ENCODE measurements at regions not wholly inside any gene's neighbourhood (a gene's known extent, or its start where the extent isn't known, plus 50 kb on each side); places are given as distances from the start of the nearest gene placed in this dataset.

- Mint-ChIP-seq H3K27me3 (peaks cover 31% of the 10 kb centered on the region), H3K9me3 (no peaks in the 10 kb centered on the region), H3K4me1 (ENCODE audit: low read depth) (no peaks in the 10 kb centered on the region), H3K36me3 (ENCODE audit: low read depth) (no peaks in the 10 kb centered on the region), H3K27ac (no peak overlapping the region), H3K4me3 (no peak overlapping the region)
- Histone ChIP-seq H3K36me3 (ENCODE audit: insufficient read depth, low read length) (no peaks in the 10 kb centered on the region), H3K9me3 (ENCODE audit: control insufficient read depth in 1 of 2, insufficient read depth in 1 of 2, low read length in 2 of 2) (no peaks in the 10 kb centered on the region), H3K4me3 (ENCODE audit: low read length) (no peak overlapping the region), H3K27me3 (ENCODE audit: control insufficient read depth in 1 of 2, insufficient read depth in 2 of 2, low read length in 2 of 2) (peaks cover 2 to 13% of the 10 kb centered on the region in 2 experiments), H3K27ac (ENCODE audit: low read depth in 1 of 2, low read length in 2 of 2) (no peak overlapping the region), H3K4me1 (ENCODE audit: insufficient read depth, low read length) (no peaks in the 10 kb centered on the region)
- TF ChIP-seq CTCF (IDR thresholded peaks at IDR 0.05): no peak
- ATAC-seq (ENCODE audit: poor library complexity) (no peak), DNase-seq (no peak)
- ChIA-PET POLR2A (no interaction called here), CTCF (no interaction called here)
- intact Hi-C loops (cut with DNase I, micrococcal nuclease): no loop called here
Observed at GRCh38 chr2:84373391-84373790, 85.7 kb downstream of the SUCLG1 start.

GRCh38 chr2:84362541-84362940 is 96.5 kb downstream of the SUCLG1 start:
- peaks cover 51% of the 10 kb centered on the region for H3K27me3 Mint-ChIP-seq
- intact Hi-C loops (cut with DNase I, micrococcal nuclease): no loop called here
- H3K36me3 Mint-ChIP-seq (ENCODE audit: low read depth): no peaks in the 10 kb centered on the region
- Histone ChIP-seq H3K27me3 (ENCODE audit: control insufficient read depth in 1 of 2, insufficient read depth in 2 of 2, low read length in 2 of 2) (no peaks in the 10 kb centered on the region), H3K36me3 (ENCODE audit: insufficient read depth, low read length) (no peaks in the 10 kb centered on the region), H3K9me3 (ENCODE audit: control insufficient read depth in 1 of 2, insufficient read depth in 1 of 2, low read length in 2 of 2) (peaks cover 20 to 26% of the 10 kb centered on the region in 2 experiments), H3K4me1 (ENCODE audit: insufficient read depth, low read length) (no peaks in the 10 kb centered on the region), H3K4me3 (ENCODE audit: low read length) (no peak overlapping the region), H3K27ac (ENCODE audit: low read depth in 1 of 2, low read length in 2 of 2) (no peak overlapping the region)
- H3K4me3 Mint-ChIP-seq: no peak overlapping the region
- ATAC-seq (ENCODE audit: poor library complexity): no peak
- no peak for DNase-seq
- peaks cover 22% of the 10 kb centered on the region for H3K9me3 Mint-ChIP-seq
- H3K4me1 Mint-ChIP-seq (ENCODE audit: low read depth): no peaks in the 10 kb centered on the region
- ChIA-PET POLR2A (no interaction called here), CTCF (no interaction called here)
- no peak overlapping the region for H3K27ac Mint-ChIP-seq
- TF ChIP-seq CTCF (IDR thresholded peaks at IDR 0.05): no peak

GRCh38 chr2:84338069-84338468 is 121.0 kb downstream of the SUCLG1 start:
- no peaks in the 10 kb centered on the region for H3K4me1 Mint-ChIP-seq (ENCODE audit: low read depth)
- no peaks in the 10 kb centered on the region for H3K4me1 ChIP-seq (ENCODE audit: insufficient read depth, low read length)
- H3K27me3 Mint-ChIP-seq: peaks cover 15% of the 10 kb centered on the region

More at GRCh38 chr2:84338069-84338468, 121.0 kb downstream of the SUCLG1 start:
- ChIA-PET CTCF (no interaction called here), POLR2A (no interaction called here)
- Histone ChIP-seq H3K36me3 (ENCODE audit: insufficient read depth, low read length) (no peaks in the 10 kb centered on the region), H3K27ac (ENCODE audit: low read depth in 1 of 2, low read length in 2 of 2) (no peak overlapping the region), H3K27me3 (ENCODE audit: control insufficient read depth in 1 of 2, insufficient read depth in 2 of 2, low read length in 2 of 2) (peaks cover 0 to 5% of the 10 kb centered on the region in 2 experiments), H3K4me3 (ENCODE audit: low read length) (no peak overlapping the region), H3K9me3 (ENCODE audit: control insufficient read depth in 1 of 2, insufficient read depth in 1 of 2, low read length in 2 of 2) (no peaks in the 10 kb centered on the region)
- no peaks in the 10 kb centered on the region for H3K9me3 Mint-ChIP-seq
- ATAC-seq (ENCODE audit: poor library complexity) (no peak), DNase-seq (no peak)
- no peaks in the 10 kb centered on the region for H3K36me3 Mint-ChIP-seq (ENCODE audit: low read depth)
- TF ChIP-seq CTCF (IDR thresholded peaks at IDR 0.05): no peak
- no peak overlapping the region for H3K4me3 Mint-ChIP-seq
- H3K27ac Mint-ChIP-seq: no peak overlapping the region
- intact Hi-C loops (cut with DNase I, micrococcal nuclease): no loop called here
